COLO668 (cell line): ENCODE measurements at regions not wholly inside any gene's neighbourhood (a gene's known extent, or its start where the extent isn't known, plus 50 kb on each side); places are given as distances from the start of the nearest gene placed in this dataset.
A peak's percentile ranks its signal among the peaks of the same experiment; 100 is the strongest.

Experiments used
- DNase-seq: peaks from one replicate; lab custom pipeline; 2025; ENCODE audit not compliant: unreplicated experiment; lab: John Stamatoyannopoulos, UW

- DNase-seq: no peak
Observed at GRCh38 chr6:149212206-149212605, 105.3 kb upstream of the TAB2 start.

GRCh38 chr6:149212892-149213801 lies 104.4 kb upstream of the TAB2 start:
- DNase-seq: no peak

DNA sequence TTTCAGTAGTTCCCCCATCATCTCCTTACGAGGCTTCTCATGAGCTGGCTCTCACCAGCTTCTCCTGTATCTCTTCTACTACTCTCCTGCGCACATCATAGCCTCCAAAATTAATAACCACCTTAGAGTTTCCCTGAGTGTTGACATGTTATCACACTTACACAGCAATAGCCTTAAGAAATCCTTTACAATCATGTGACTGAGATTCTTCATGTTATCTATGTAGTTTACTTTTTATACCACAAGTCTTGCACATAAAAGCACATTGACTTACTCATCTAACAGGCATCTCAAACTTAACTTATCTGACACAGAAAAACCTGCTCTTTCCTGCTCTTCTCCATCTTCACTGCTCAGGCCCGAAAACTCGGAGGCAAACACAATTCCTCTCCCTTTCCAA lies 103.7 kb upstream of the TAB2 start:
- no peak for DNase-seq

GRCh38 chr6:149216459-149216858 lies 101.1 kb upstream of the TAB2 start:
- DNase-seq: no peak

- DNase-seq: no peak
Observed at GRCh38 chr6:149217466-149217888, 100.0 kb upstream of the TAB2 start.

- DNase-seq: no peak
Observed at GRCh38 chr6:149218471-149218870, 99.0 kb upstream of the TAB2 start.

DNA sequence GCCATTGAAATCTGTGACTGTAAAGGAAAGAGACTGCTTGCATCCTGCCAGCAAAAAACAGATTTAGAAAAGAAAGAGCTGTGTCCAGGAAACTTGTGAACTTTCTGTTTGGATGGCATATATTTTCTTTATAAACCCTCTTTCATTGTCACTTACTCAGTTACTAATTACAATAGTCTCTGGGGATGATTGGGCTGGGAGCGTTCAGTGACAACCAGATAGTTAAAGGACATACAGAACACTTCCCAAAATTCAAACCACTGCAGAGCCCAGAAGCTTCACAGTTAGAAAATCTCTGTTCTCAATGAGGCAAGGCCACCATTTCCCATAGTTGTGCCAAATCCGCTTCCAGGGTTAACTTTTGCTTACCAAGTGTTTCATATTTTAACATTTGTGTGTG lies 98.6 kb upstream of the TAB2 start:
- no peak for DNase-seq

DNA sequence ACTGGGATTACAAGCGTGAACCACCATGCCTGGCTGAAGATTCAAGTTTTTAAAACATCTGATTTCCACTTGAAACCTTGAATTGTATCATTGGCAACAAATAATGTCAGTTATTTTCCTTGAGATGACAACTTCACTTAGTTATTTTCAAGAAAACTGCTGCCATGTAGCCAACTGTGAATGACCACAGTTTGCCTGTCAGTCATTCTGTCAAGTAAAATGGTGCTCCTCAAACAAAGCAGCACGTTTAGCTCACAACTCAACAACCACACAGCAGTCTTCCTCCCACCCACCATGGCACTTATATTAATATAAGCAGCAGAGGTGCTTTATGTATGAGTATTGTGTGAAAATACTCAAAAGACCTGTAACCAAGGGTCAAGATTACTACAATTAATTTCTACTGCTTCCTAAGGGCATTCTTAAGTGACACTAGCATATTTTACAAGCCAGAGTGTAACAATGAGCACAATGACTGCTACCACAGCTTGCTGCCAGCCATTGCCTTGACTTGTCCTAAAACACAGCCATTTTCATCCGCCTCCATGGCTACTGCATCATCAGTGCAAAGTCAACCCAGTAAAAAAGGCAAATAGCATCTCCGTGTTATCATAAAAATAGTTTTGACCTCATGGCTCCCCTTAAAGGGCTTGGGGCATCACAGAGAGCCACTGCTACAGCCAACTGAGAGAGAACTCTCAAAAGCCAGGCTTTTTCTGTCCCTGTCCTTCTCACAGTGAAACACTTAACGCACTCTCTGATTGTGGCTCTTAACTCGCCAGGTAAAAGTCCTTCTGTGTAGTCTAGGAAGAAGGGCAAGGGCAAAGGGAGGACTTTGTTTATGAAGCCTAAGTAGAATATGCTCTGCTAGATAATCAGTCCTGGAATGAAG lies 96.4 kb upstream of the TAB2 start:
- no peak for DNase-seq

- no peak for DNase-seq
Observed at GRCh38 chr6:149221774-149222070, 95.8 kb upstream of the TAB2 start.

- no peak for DNase-seq
Observed at GRCh38 chr6:149223120-149223903, 94.2 kb upstream of the TAB2 start.

DNA sequence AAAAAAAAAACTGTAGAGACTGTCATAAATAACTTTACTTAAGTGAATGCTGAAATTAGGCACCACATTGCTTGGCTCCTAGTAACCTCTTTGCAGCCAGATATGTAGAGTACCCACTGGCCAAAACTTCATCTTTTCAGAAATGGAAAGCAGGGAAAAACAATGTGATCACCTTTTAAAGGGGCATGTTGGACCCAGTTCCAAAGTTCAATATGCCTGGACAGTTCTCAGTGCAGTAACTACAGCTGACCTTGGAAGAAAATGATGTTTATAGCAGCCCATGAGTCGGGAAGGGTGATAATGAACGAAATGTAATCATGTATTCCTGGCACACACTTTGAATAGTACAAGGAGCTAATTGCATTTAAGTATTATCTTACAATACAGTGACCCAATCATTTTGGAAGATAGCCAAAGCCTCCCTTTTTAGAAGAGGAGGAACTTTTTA lies 93.6 kb upstream of the TAB2 start:
- no peak for DNase-seq

GRCh38 chr6:149224399-149224798 lies 93.1 kb upstream of the TAB2 start:
- no peak for DNase-seq

DNA sequence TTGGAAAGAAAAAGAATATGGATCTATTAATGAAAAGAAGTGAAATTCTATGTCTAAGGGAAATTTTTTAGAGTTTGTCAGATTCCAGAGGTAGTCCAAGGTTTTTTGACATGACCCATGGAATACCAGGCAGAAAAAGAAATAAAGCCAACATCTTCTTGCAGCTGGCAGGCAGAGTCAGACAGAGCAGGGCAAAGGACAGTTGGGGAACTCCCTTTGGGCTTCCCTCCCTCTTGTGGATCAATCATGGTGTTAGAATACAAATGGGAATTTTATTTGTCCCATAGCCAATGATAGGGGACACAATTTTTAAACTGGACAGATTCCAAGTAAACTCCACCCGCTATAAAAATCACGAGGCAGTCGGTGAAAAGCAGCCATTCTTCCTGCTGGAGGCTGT lies 92.1 kb upstream of the TAB2 start:
- no peak for DNase-seq

DNA sequence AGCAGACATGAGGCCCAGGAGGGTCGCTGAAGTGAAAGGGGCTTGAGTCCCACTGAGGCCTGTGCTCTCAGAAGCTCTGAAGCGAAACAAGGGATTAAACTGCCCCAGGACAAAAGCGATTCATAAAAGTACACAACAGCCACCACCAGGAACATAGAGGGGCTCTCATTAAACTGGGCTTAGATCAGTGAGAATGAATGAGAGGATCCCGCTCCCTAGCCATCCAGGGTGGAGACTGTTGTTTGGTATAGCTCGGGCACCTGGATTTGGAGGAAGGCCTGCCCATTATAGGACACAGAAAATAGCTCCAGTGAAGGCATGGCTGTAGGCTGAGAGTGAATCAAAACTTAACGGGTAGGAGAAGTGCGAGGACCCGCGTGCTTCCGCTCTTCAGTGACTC lies 91.6 kb upstream of the TAB2 start:
- no peak for DNase-seq

DNA sequence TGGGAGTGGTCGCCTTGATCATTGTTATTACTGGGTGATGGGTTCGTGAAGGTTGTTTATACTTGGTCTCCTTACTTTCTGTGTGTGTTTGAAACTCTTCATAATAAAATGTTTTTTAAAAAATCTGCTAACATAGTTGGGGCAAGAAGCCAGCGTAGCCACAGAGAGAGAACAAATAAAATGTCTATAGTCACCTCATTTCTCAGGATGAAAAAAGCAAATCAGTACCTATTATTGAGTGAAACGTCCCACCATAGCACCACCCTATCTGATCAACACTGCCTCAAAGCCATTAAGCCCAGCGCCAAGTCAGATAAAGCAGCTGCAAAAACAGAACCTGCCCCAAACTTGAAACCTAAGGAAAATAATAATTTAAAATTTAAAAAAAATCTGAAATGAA lies 89.7 kb upstream of the TAB2 start:
- DNase-seq: no peak

DNA sequence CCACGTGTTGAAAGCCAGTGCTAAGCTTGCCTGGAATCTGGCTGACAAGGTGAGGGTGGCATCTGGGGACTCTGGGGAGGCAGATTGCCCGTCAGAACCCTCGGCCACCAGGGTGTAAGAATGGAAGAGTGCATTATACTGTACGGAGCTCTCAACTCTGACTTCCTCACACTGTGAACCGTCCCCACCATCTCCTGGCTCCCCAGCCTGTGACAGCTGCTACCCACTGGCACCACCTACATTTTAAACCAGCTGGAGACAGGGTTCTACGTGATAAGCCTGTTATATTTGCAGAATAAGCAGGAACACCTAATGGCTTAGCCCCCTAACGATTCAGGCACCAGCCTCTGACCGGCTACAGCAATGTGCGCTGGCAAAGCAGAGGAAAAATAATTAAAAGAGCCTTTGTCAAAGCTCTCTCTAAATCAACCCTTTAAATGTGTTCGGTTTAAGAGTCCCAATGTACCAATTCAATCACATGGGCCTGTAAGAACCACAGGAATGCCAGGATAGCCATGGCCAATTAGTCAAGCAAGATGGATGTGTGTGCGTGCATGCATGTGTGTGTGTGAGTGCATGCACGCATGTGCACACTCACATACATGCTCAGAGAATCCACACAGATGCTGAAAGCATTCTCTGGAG lies 89.1 kb upstream of the TAB2 start:
- no peak for DNase-seq

DNA sequence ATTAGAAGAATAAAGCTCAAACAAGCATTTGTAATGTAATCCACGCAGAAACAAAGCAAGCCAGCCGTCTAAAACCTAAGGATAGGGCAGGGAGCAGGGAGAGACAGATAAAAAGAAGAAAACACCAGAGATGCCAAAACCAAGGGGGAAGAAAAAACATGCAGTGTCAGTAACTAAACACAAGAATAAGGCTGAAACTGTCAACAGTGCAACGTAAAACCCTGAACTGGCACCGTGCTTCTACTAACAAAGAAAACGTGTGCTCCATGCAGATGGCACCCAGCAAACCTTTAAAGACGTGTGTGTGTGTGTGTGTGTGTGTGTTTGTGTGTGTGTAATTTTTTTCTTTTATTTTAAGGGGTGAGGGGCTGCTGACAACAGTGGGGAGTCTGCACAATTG lies 88.4 kb upstream of the TAB2 start:
- no peak for DNase-seq

GRCh38 chr6:149230712-149231460 lies 86.6 kb upstream of the TAB2 start:
- no peak for DNase-seq

GRCh38 chr6:149231778-149232177 lies 85.7 kb upstream of the TAB2 start:
- DNase-seq: no peak

DNA sequence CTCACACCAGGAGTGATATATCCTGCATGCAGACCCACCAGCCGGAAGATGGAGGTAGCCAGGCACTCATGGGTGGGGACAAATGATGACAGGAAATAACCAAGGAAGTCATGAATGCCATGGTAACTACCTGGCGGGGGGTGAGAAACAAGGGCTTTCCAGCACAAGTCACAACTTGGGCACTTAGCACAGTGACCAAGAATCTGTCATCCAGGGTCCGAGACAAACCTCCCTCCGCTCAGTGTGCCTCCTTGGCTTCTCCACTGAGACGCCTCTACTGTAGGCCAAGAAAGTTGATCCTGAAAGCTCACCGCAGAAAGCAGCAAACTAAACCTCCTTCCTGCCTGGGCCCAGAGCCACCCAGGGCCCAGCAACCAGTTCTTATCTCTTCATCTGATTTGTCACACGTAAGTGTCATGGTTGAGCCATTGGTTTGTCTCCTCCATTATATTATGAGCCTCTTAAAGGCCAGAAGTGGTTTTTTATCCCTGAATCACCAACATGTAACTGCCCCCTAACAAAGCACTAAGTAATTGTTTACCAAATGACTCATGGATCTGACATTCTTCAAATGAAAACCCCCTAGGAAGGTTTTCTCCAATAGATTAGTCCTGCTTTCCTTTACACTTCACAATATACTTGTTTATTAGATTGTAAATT lies 84.3 kb upstream of the TAB2 start:
- DNase-seq: peak; percentile 9
